Vagina (tissue), 2 donors: ENCODE measurements at regions not wholly inside any gene's neighbourhood (a gene's known extent, or its start where the extent isn't known, plus 50 kb on each side); places are given as distances from the start of the nearest gene placed in this dataset.

Source experiments
- POLR2A ChIP-seq, 2 donors: fragments of 450-650 bp; IDR thresholded peaks; one replicate each; pipeline ENCODE4 v1.6.1; 2017; ENCODE audit warnings: antibody characterized with exemption in 2 of 2, mild to moderate bottlenecking in 2 of 2, moderate library complexity in 2 of 2
- TF ChIP-seq, protein P1 (sequence below), 3 experiments: fragments of 450-650 bp in 2 of 3; fragments of 200-600 bp in 1 of 3; sonication (generic) in 1 of 3; IDR thresholded peaks; one replicate each; pipeline ENCODE4 v1.5.1; 2017 to 2019; ENCODE audit warnings: antibody characterized with exemption in 3 of 3, mild to moderate bottlenecking in 2 of 3, moderate library complexity in 2 of 3

GRCh38 chr15:87620393-87620792, 636.1 kb downstream of the NTRK3 start:
- TF ChIP-seq, protein P1, sequence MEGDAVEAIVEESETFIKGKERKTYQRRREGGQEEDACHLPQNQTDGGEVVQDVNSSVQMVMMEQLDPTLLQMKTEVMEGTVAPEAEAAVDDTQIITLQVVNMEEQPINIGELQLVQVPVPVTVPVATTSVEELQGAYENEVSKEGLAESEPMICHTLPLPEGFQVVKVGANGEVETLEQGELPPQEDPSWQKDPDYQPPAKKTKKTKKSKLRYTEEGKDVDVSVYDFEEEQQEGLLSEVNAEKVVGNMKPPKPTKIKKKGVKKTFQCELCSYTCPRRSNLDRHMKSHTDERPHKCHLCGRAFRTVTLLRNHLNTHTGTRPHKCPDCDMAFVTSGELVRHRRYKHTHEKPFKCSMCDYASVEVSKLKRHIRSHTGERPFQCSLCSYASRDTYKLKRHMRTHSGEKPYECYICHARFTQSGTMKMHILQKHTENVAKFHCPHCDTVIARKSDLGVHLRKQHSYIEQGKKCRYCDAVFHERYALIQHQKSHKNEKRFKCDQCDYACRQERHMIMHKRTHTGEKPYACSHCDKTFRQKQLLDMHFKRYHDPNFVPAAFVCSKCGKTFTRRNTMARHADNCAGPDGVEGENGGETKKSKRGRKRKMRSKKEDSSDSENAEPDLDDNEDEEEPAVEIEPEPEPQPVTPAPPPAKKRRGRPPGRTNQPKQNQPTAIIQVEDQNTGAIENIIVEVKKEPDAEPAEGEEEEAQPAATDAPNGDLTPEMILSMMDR (IDR thresholded peaks at IDR 0.05): no peak
- TF ChIP-seq POLR2A (IDR thresholded peaks at IDR 0.05): no peak
